NCI-H2227 treated with DMSO at 0.1 percent for 48 hours (cell line): ENCODE measurements at regions not wholly inside any gene's neighbourhood (a gene's known extent, or its start where the extent isn't known, plus 50 kb on each side); places are given as distances from the start of the nearest gene placed in this dataset.

Experiments used
- DNase-seq: peaks from one replicate; lab custom pipeline; 2025; lab: John Stamatoyannopoulos, UW

GRCh38 chr2:176612736-176613135 lies 343.5 kb downstream of the MTX2 start:
- no peak for DNase-seq

GRCh38 chr2:176613323-176613987 lies 344.2 kb downstream of the MTX2 start:
- DNase-seq: no peak

GRCh38 chr2:176614049-176614448 lies 344.8 kb downstream of the MTX2 start:
- DNase-seq: no peak

- no peak for DNase-seq
Observed at GRCh38 chr2:176614930-176615329, 345.7 kb downstream of the MTX2 start.

- no peak for DNase-seq
Observed at GRCh38 chr2:176619504-176619903, 350.3 kb downstream of the MTX2 start.

GRCh38 chr2:176621350-176621749 lies 352.1 kb downstream of the MTX2 start:
- no peak for DNase-seq

GRCh38 chr2:176622792-176623191 lies 353.6 kb downstream of the MTX2 start:
- no peak for DNase-seq

GRCh38 chr2:176626796-176627195 lies 357.6 kb downstream of the MTX2 start:
- no peak for DNase-seq

- DNase-seq: no peak
Observed at GRCh38 chr2:176628438-176628837, 359.2 kb downstream of the MTX2 start.

- no peak for DNase-seq
Observed at GRCh38 chr2:176633754-176634153, 364.5 kb downstream of the MTX2 start.

- DNase-seq: no peak
Observed at GRCh38 chr2:176636401-176636800, 367.2 kb downstream of the MTX2 start.

GRCh38 chr2:176637142-176637485 lies 367.9 kb downstream of the MTX2 start:
- DNase-seq: no peak

- DNase-seq: no peak
Observed at GRCh38 chr2:176637486-176638166, 368.4 kb downstream of the MTX2 start.

GRCh38 chr2:176638167-176639015 lies 369.1 kb downstream of the MTX2 start:
- DNase-seq: peak; percentile 71

- no peak for DNase-seq
Observed at GRCh38 chr2:176639016-176639343, 369.7 kb downstream of the MTX2 start.

- DNase-seq: no peak
Observed at GRCh38 chr2:176639671-176640070, 370.4 kb downstream of the MTX2 start.

- no peak for DNase-seq
Observed at GRCh38 chr2:176641436-176641835, 372.2 kb downstream of the MTX2 start.

- no peak for DNase-seq
Observed at GRCh38 chr2:176642074-176642473, 372.8 kb downstream of the MTX2 start.

GRCh38 chr2:176643646-176644045 lies 374.4 kb downstream of the MTX2 start:
- peak; percentile 73 for DNase-seq

GRCh38 chr2:176645494-176645893 lies 376.3 kb downstream of the MTX2 start:
- no peak for DNase-seq

GRCh38 chr2:176646033-176646615 lies 376.9 kb downstream of the MTX2 start:
- no peak for DNase-seq

GRCh38 chr2:176647325-176648165 lies 378.3 kb downstream of the MTX2 start:
- DNase-seq: no peak
